WI38 (cell line): ENCODE measurements at regions not wholly inside any gene's neighbourhood (a gene's known extent, or its start where the extent isn't known, plus 50 kb on each side); places are given as distances from the start of the nearest gene placed in this dataset.

Source experiments
- H3K4me3 ChIP-seq: 2 replicates; pipeline ENCODE4 v1.5.1; 2011; ENCODE audit warnings: low read depth, mild to moderate bottlenecking, control low read depth, low read length
- CTCF ChIP-seq: IDR thresholded peaks from 2 replicates; pipeline ENCODE4 v1.5.1; 2012; ENCODE audit warnings: low read depth, mild to moderate bottlenecking, control low read depth, low read length

- TF ChIP-seq CTCF: no peak
- H3K4me3 ChIP-seq: no peak overlapping the region
Observed at GRCh38 chr4:4749137-4749536, 110.3 kb upstream of the MSX1 start.

- no peak overlapping the region for H3K4me3 ChIP-seq
- TF ChIP-seq CTCF: no peak
Observed at GRCh38 chr4:4746444-4746843, 113.0 kb upstream of the MSX1 start.

- no peak overlapping the region for H3K4me3 ChIP-seq
- no peak for TF ChIP-seq CTCF
Observed at GRCh38 chr4:4740071-4740470, 119.4 kb upstream of the MSX1 start.

GRCh38 chr4:4735870-4736269, 123.6 kb upstream of the MSX1 start:
- TF ChIP-seq CTCF: no peak
- H3K4me3 ChIP-seq: no peak overlapping the region

- TF ChIP-seq CTCF: no peak
- H3K4me3 ChIP-seq: no peak overlapping the region
Observed at GRCh38 chr4:4735136-4735750, 124.2 kb upstream of the MSX1 start.

GRCh38 chr4:4734425-4734824, 125.0 kb upstream of the MSX1 start:
- no peak for TF ChIP-seq CTCF
- no peak overlapping the region for H3K4me3 ChIP-seq

GRCh38 chr4:4733663-4734062, 125.8 kb upstream of the MSX1 start:
- H3K4me3 ChIP-seq: no peak overlapping the region
- TF ChIP-seq CTCF: no peak
